Neural cell (in vitro differentiated cells): ENCODE measurements at regions not wholly inside any gene's neighbourhood (a gene's known extent, or its start where the extent isn't known, plus 50 kb on each side); places are given as distances from the start of the nearest gene placed in this dataset.

Experiments
- EP300 ChIP-seq: fragments of 450-650 bp; conservative IDR thresholded peaks from 2 replicates; pipeline ENCODE4 v1.6.1; 2014; ENCODE audit warnings: antibody characterized with exemption, mild to moderate bottlenecking, moderate library complexity; ENCODE audit not compliant: poor library complexity, severe bottlenecking
- EZH2 ChIP-seq: fragments of 200-600, 300-800 bp; shearing (Covaris generic), sonication (generic); IDR thresholded peaks from 2 replicates; pipeline ENCODE4 v1.6.1; 2014; ENCODE audit warnings: antibody characterized with exemption, low read length, borderline replicate concordance, mild to moderate bottlenecking; ENCODE audit not compliant: insufficient read depth, poor library complexity, severe bottlenecking
- POLR2AphosphoS5 ChIP-seq: IDR thresholded peaks from 2 replicates; pipeline ENCODE4 v1.6.1; 2012
- TF ChIP-seq, protein P1 (sequence below): fragments of 450-650 bp; IDR thresholded peaks from 2 replicates; pipeline ENCODE4 v1.5.1; 2014; ENCODE audit warnings: antibody characterized with exemption, mild to moderate bottlenecking, moderate library complexity; ENCODE audit not compliant: poor library complexity, severe bottlenecking
- TF ChIP-seq, protein P2 (sequence below): IDR thresholded peaks from 2 replicates; pipeline ENCODE4 v1.6.1; 2012; ENCODE audit warnings: borderline replicate concordance

- TF ChIP-seq, protein P1, sequence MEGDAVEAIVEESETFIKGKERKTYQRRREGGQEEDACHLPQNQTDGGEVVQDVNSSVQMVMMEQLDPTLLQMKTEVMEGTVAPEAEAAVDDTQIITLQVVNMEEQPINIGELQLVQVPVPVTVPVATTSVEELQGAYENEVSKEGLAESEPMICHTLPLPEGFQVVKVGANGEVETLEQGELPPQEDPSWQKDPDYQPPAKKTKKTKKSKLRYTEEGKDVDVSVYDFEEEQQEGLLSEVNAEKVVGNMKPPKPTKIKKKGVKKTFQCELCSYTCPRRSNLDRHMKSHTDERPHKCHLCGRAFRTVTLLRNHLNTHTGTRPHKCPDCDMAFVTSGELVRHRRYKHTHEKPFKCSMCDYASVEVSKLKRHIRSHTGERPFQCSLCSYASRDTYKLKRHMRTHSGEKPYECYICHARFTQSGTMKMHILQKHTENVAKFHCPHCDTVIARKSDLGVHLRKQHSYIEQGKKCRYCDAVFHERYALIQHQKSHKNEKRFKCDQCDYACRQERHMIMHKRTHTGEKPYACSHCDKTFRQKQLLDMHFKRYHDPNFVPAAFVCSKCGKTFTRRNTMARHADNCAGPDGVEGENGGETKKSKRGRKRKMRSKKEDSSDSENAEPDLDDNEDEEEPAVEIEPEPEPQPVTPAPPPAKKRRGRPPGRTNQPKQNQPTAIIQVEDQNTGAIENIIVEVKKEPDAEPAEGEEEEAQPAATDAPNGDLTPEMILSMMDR: no peak
- TF ChIP-seq EP300 (no peak), POLR2AphosphoS5 (no peak), EZH2 (no peak)
- TF ChIP-seq, protein P2, sequence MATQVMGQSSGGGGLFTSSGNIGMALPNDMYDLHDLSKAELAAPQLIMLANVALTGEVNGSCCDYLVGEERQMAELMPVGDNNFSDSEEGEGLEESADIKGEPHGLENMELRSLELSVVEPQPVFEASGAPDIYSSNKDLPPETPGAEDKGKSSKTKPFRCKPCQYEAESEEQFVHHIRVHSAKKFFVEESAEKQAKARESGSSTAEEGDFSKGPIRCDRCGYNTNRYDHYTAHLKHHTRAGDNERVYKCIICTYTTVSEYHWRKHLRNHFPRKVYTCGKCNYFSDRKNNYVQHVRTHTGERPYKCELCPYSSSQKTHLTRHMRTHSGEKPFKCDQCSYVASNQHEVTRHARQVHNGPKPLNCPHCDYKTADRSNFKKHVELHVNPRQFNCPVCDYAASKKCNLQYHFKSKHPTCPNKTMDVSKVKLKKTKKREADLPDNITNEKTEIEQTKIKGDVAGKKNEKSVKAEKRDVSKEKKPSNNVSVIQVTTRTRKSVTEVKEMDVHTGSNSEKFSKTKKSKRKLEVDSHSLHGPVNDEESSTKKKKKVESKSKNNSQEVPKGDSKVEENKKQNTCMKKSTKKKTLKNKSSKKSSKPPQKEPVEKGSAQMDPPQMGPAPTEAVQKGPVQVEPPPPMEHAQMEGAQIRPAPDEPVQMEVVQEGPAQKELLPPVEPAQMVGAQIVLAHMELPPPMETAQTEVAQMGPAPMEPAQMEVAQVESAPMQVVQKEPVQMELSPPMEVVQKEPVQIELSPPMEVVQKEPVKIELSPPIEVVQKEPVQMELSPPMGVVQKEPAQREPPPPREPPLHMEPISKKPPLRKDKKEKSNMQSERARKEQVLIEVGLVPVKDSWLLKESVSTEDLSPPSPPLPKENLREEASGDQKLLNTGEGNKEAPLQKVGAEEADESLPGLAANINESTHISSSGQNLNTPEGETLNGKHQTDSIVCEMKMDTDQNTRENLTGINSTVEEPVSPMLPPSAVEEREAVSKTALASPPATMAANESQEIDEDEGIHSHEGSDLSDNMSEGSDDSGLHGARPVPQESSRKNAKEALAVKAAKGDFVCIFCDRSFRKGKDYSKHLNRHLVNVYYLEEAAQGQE: no peak
Measured at GRCh38 chr16:13313351-13313750, 412.0 kb downstream of the SHISA9 start.
